ENCODE measurements at regions not wholly inside any gene's neighbourhood (a gene's known extent, or its start where the extent isn't known, plus 50 kb on each side); places are given as distances from the start of the nearest gene placed in this dataset.
"Not testable (repeated sequence)": the region's sequence is repeated elsewhere in the genome, so short reads cannot be mapped to it uniquely, and the experiment has no call there.

DNA sequence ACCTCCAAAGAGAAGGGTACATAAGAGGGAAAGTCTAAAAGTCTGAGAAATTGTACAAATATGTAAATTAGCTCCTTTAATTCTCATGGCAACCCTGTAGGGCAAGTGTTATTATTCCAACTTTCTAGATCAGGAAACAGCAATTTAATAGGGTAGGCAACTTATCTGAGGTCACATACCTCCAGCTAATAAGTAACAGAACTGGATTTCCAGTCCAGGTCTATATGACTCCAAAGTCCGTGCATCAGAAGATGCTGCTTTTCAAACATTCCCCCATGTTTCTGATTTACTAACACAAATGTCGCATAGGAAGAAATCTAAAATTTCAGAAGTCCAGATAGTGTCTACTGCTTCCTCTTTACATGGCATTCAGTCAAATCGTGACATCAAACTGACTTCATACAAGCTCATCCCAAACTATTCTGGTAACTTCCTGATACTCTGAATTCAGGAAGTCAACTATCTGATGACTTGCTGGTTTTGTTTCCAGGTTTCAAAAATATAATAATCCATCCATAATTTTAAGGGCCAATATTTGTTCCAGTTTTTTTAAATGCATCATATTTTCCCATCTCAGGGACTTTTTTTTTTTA, 419.3 kb upstream of the ACVR2A start:
- Histone ChIP-seq H3K4me1 (ENCODE audit: insufficient read depth) (no peaks in the 10 kb centered on the region), H3K27ac (ENCODE audit: low read depth) (no peak overlapping the region), H3K36me3 (ENCODE audit: insufficient read depth) (no peaks in the 10 kb centered on the region), H3K4me3 (ENCODE audit: low read depth, low read length) (no peak overlapping the region)
- no peak for DNase-seq (ENCODE audit: extremely low spot score)
- WGBS = 86% methylated on average over 3 of the region's 3 CpGs

DNA sequence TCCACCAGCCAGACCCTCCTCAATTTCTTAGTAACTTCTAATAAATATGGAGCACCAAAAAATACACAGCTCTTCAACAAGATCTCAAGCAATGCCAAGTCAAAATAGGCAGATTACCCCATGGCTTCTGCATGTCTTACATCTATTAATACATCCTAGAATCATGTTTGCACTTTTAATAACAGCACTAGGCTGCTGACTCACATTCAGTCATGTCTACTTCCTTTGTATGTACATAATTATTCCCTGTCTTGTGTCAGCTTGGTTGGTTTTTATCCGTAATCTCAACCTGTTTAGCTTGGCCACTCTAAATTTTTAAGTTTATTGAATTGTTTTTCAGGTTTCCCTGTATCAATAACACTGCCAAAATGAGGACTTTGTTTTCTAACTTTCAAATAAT, 420.1 kb upstream of the ACVR2A start:
- Histone ChIP-seq H3K36me3 (ENCODE audit: insufficient read depth) (no peaks in the 10 kb centered on the region), H3K4me3 (ENCODE audit: low read depth, low read length) (no peak overlapping the region), H3K27ac (ENCODE audit: low read depth) (no peak overlapping the region), H3K4me1 (ENCODE audit: insufficient read depth) (no peaks in the 10 kb centered on the region)
- no peak for DNase-seq (ENCODE audit: extremely low spot score)
- 85% methylated on average over 1 of the region's 1 CpG for WGBS

DNA sequence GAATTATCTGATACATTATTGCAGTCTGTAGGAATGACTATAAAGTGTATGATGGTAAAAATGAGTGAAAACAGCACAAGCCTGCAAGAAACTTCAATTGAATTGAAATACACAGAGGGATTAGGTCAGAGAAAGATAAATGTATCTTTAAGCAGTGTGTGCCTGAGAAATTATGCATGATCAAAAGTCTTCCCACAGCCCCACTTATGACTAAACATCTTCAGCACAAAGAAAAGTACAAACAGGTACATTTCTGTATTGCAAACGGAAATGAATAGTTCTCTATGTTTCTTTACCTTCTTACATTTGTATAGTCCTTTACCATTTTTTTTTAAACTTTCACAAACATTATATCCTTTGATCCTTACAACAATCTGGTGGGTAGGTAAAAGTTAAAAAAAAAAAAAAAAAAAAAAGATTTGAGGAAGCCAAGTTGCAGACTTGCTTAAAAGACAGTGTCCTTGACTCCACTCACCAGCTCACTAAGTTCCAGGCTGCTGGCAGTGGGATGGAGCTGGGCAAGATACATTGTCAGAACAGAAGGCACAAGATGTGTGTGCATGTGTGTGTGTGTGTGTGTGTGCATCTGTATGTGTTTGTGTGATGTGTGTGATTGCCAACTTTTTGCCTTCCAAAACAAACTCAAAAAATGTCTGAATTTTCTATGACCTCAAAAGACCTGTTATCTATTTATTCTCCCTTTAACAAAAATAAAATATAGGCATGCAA, 423.7 kb upstream of the ACVR2A start:
- no peak for DNase-seq (ENCODE audit: extremely low spot score)
- H3K4me3 ChIP-seq (ENCODE audit: low read depth, low read length) = no peak overlapping the region
- H3K36me3 ChIP-seq (ENCODE audit: insufficient read depth) = no peaks in the 10 kb centered on the region
- WGBS = 78% methylated on average over 1 of the region's 1 CpG
- H3K27ac ChIP-seq (ENCODE audit: low read depth) = no peak overlapping the region
- no peaks in the 10 kb centered on the region for H3K4me1 ChIP-seq (ENCODE audit: insufficient read depth)

DNA sequence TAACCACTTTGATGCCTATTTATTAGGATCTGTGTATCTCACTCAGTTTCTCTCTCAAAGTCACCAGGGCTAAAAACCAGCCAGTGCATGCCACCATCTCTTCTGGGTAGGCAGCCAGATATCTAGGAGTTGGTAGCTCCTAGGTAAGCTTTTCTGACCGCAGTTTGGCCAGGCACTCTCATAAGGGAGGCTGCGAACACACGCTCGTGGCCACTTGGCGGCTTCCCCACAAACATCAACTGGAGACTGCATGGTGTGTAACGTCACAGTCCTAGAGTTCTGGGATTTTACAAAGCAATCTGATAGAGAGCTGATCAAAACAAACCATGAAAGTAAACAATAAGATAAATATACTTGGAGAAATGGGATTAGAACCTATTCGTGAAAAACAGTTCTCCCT, 424.3 kb upstream of the ACVR2A start:
- WGBS = 54% methylated on average over 7 of the region's 7 CpGs
- Histone ChIP-seq H3K4me1 (ENCODE audit: insufficient read depth) (no peaks in the 10 kb centered on the region), H3K27ac (ENCODE audit: low read depth) (no peak overlapping the region), H3K36me3 (ENCODE audit: insufficient read depth) (no peaks in the 10 kb centered on the region), H3K4me3 (ENCODE audit: low read depth, low read length) (no peak overlapping the region)
- DNase-seq (ENCODE audit: extremely low spot score) = no peak

DNA sequence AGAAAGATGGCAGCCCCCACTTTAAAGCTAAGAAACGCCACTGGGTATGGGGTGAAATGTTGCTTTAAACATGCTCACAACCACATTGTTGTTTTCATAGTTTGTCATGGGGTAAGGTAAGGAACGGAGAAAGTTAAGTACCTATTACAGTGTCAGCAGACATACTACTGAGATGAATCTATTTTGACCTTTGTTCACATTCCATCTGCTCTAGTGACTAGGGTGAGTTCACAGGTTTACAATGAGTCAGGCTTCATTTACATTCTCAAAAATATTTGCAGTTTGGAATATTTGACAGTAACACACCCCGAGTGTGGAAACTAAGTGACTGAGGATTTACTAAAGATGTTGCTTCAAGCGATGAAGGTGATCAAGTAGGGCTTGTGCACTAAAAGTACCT, 428.7 kb upstream of the ACVR2A start:
- Histone ChIP-seq H3K36me3 (ENCODE audit: insufficient read depth) (no peaks in the 10 kb centered on the region), H3K4me1 (ENCODE audit: insufficient read depth) (no peaks in the 10 kb centered on the region), H3K27ac (ENCODE audit: low read depth) (no peak overlapping the region), H3K4me3 (ENCODE audit: low read depth, low read length) (no peak overlapping the region)
- WGBS = 88% methylated on average over 4 of the region's 4 CpGs
- no peak for DNase-seq (ENCODE audit: extremely low spot score)

DNA sequence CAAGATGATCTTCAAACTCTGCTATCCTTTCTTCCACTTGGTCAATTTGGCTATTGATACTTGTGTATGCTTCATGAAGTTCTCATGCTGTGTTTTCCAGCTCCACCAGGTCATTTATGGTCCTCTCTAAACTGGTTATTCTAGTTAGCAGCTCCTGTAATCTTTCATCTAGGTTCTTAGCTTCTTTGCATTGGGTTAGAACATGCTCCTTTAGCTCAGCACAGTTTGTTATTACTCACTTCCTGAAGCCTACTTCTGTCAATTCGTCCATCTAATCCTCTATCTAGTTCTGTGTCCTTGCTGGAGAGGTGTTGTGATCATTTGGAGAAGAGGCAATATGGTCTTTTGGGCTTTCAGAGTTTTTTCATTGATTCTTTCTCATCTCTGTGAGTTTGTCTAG, 430.2 kb upstream of the ACVR2A start:
- H3K4me3 ChIP-seq (ENCODE audit: low read depth, low read length); H3K4me1 ChIP-seq (ENCODE audit: insufficient read depth); H3K36me3 ChIP-seq (ENCODE audit: insufficient read depth); DNase-seq (ENCODE audit: extremely low spot score); H3K27ac ChIP-seq (ENCODE audit: low read depth): not testable (repeated sequence)
- 61% methylated on average over 1 of the region's 1 CpG for WGBS

DNA sequence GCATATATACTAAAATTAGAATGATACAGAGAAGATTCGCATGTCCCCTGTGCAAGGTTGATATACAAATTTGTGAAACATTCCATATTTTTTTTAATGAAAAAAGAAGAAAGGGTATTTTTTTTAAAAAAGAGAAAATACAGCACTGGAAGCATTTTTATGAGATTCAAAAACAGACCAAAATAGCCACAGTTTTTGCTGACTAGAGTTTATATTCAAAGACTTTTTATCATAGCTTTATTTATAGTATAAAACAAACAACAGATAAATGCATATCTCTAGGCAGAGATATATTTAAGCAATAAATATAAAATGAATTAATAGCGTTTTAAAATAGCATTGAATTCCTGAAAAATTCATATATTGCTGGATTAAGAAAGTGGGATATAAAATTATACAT, 436.5 kb upstream of the ACVR2A start:
- WGBS = 48% methylated on average over 2 of the region's 2 CpGs
- Histone ChIP-seq H3K36me3 (ENCODE audit: insufficient read depth) (no peaks in the 10 kb centered on the region), H3K4me1 (ENCODE audit: insufficient read depth) (no peaks in the 10 kb centered on the region), H3K27ac (ENCODE audit: low read depth) (no peak overlapping the region), H3K4me3 (ENCODE audit: low read depth, low read length) (no peak overlapping the region)
- DNase-seq (ENCODE audit: extremely low spot score) = no peak

DNA sequence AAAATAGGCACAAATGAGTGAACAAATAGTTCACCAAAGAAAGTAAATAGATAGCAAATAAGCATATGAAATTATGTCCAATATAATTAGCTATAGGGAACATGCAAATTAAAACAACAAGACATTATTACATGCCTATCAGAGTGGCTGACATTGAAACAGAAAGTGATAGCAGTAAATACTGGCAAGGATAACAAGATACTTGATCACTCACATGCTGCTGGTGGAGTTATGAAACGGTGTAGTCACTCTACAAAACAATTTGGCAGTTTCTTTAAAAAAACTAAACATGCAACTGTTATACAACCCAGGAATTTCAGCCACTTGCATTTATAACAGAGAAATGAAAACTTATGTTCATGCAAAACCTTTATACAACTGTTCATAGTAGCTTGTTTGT, 439.2 kb upstream of the ACVR2A start:
- H3K36me3 ChIP-seq (ENCODE audit: insufficient read depth) = no peaks in the 10 kb centered on the region
- DNase-seq (ENCODE audit: extremely low spot score) = no peak
- no peak overlapping the region for H3K27ac ChIP-seq (ENCODE audit: low read depth)
- 37% methylated on average over 1 of the region's 1 CpG for WGBS
- H3K4me3 ChIP-seq (ENCODE audit: low read depth, low read length) = no peak overlapping the region
- H3K4me1 ChIP-seq (ENCODE audit: insufficient read depth) = no peaks in the 10 kb centered on the region

DNA sequence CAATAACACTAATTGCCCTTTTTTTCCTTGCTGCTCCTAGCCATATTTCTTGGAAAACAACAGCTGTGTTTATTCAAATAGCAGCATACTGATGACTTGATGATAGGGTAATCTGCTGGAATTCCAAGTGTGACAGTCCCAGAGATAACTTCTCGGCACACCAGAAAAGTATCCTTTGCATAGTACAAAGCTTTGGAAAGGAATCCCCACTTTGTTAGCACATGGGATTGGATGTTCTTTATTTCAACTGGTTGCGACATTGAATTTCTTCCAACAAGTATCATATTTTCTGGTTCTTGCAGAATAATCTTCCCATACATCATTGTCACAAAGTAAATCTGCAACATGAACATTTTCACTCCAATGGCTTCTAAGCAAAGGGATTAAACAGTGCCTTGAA, 445.8 kb upstream of the ACVR2A start:
- WGBS = 28% methylated on average over 2 of the region's 2 CpGs
- no peaks in the 10 kb centered on the region for H3K4me1 ChIP-seq (ENCODE audit: insufficient read depth)
- H3K27ac ChIP-seq (ENCODE audit: low read depth) = no peak overlapping the region
- H3K36me3 ChIP-seq (ENCODE audit: insufficient read depth) = no peaks in the 10 kb centered on the region
- DNase-seq (ENCODE audit: extremely low spot score) = no peak
- H3K4me3 ChIP-seq (ENCODE audit: low read depth, low read length) = no peak overlapping the region

DNA sequence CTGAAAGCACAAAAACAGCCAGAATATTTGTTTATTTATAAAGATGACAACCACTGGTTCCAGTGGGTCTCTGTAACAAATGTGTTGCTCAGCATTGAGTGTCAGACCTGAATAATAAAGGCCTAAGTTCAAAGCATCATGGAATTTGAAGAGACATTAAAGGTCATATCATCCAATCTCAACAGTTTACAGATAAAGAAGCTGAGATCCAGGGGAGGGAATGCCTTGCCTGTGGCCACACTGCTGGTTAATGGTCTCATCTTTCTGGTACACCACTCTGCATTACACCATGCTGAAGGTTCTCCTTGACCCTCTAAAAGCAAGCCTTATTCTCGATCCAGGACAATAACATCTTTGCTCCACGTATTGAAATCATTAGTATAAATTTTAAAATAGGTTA, 446.5 kb upstream of the ACVR2A start:
- Histone ChIP-seq H3K4me1 (ENCODE audit: insufficient read depth) (no peaks in the 10 kb centered on the region), H3K36me3 (ENCODE audit: insufficient read depth) (no peaks in the 10 kb centered on the region), H3K27ac (ENCODE audit: low read depth) (no peak overlapping the region), H3K4me3 (ENCODE audit: low read depth, low read length) (no peak overlapping the region)
- WGBS = 83% methylated on average over 2 of the region's 2 CpGs
- DNase-seq (ENCODE audit: extremely low spot score) = no peak

DNA sequence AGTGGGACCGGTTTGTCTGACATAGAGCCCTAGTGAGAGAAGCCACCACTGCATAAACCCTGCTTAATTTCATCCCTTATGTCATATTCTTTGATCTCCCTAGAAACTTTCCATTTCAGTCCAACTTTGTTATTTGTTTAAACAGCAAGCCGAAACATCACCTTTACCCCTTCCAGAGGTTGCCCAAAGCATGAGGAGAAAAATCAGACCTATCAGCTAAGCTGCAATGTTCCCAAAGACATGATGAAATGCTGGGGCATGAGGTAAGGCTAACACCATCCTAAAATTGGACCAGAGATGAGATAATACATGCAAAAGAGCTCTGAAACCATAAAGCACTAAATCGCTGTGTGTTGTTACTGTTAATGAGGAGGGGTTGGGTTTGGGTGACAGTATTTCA, 447.9 kb upstream of the ACVR2A start:
- H3K4me3 ChIP-seq (ENCODE audit: low read depth, low read length) = no peak overlapping the region
- 98% methylated on average over 3 of the region's 3 CpGs for WGBS
- no peak for DNase-seq (ENCODE audit: extremely low spot score)
- no peaks in the 10 kb centered on the region for H3K4me1 ChIP-seq (ENCODE audit: insufficient read depth)
- no peak overlapping the region for H3K27ac ChIP-seq (ENCODE audit: low read depth)
- H3K36me3 ChIP-seq (ENCODE audit: insufficient read depth) = no peaks in the 10 kb centered on the region

DNA sequence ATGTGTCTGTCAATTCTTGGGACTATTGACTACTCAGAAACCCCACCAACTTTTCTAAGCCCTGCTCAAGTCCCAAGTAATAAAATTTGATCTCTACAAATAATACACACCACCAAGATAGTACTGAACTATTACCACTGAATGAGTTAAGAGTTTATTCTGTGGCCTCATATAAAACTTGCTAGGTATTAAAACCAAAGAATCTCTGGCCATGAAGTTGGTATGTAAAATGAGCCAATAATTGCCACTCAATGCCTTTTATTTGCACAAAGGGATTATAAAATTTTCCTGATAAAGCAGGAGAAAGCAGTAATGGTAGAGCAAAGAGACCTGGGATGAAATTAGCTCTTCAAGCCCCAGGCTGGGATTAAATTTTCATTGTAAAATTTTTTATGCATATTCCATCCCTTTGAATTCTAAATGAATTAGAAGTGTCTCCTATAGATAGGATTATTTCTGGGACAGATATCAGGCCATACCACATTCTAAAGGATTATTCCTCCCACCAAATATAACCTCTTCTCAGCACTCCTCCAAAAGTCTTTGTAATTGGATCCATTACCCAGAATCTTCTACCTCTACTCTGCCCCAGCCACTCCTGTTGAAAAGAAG, 450.5 kb upstream of the ACVR2A start:
- no peak for DNase-seq (ENCODE audit: extremely low spot score)
- Histone ChIP-seq H3K4me3 (ENCODE audit: low read depth, low read length) (no peak overlapping the region), H3K4me1 (ENCODE audit: insufficient read depth) (no peaks in the 10 kb centered on the region), H3K27ac (ENCODE audit: low read depth) (no peak overlapping the region), H3K36me3 (ENCODE audit: insufficient read depth) (no peaks in the 10 kb centered on the region)

DNA sequence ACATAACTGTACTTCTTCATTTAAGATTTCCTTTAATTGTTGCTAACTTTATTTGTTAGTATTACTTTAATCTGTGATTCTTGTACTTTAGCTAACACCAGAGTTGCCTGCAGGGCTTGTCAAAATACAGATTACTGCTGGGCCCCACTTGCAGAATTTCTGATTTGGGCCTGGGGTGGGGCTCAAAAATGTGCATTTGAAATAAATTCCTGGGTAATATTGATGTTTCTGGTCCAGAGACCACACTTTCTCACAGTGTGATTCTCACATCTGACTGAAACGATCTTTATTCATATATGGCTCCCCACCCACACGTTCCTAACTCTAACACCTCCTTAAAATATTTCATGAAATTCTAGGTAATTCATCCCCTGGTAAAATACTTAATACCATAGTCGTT, 452.6 kb upstream of the ACVR2A start:
- no peak overlapping the region for H3K27ac ChIP-seq (ENCODE audit: low read depth)
- no peak overlapping the region for H3K4me3 ChIP-seq (ENCODE audit: low read depth, low read length)
- no peak for DNase-seq (ENCODE audit: extremely low spot score)
- no peaks in the 10 kb centered on the region for H3K36me3 ChIP-seq (ENCODE audit: insufficient read depth)
- WGBS = 85% methylated on average over 3 of the region's 3 CpGs
- no peaks in the 10 kb centered on the region for H3K4me1 ChIP-seq (ENCODE audit: insufficient read depth)

DNA sequence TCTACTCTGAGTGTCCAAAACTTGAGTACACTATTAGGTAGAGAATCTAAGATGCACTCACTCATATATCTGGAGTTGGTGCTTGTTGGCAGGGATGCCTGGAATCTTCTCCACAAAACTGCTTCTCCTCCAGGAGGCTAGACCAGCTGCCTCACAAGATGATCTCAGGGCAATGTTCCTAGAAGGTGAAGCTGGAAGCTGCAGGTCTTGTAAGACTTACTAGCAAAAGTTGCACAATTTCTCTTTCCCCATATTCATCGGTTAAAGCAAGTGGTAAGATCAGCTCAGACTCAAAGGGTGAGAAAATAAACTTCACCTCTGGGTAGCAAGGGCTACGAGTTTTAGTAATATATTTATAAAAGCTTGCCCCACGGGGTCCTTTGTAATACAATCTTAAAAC, 454.4 kb upstream of the ACVR2A start:
- Histone ChIP-seq H3K27ac (ENCODE audit: low read depth) (no peak overlapping the region), H3K4me3 (ENCODE audit: low read depth, low read length) (no peak overlapping the region), H3K4me1 (ENCODE audit: insufficient read depth) (no peaks in the 10 kb centered on the region), H3K36me3 (ENCODE audit: insufficient read depth) (no peaks in the 10 kb centered on the region)
- no peak for DNase-seq (ENCODE audit: extremely low spot score)
- WGBS = 84% methylated on average over 3 of the region's 3 CpGs
